Activated T-cell treated with anti-CD3 and anti-CD28 coated beads, Interleukin-2, amount 50 U/mL, for 72 hours (primary cell): ENCODE measurements at regions not wholly inside any gene's neighbourhood (a gene's known extent, or its start where the extent isn't known, plus 50 kb on each side); places are given as distances from the start of the nearest gene placed in this dataset.
A peak's percentile ranks its signal among the peaks of the same experiment; 100 is the strongest.

ENCODE experiments used
- ATAC-seq, 2 donors: fragments of 150-1000 bp; cut with Tn5 transposase; replicated peaks in 1 of 2; 2 replicates each; pipeline ENCODE4 v1.10.0; 2021; ENCODE audit warnings: moderate library complexity in 2 of 2, mild to moderate bottlenecking in 1 of 2
- DNase-seq, 2 donors: peaks; one replicate each; pipeline ENCODE4 v3.0.0; 2021 to 2022; ENCODE audit warnings: mixed read lengths in 1 of 2
- H3K27ac Mint-ChIP-seq: one replicate; pipeline ENCODE4 v1.8.0; 2022; ENCODE audit warnings: mild to moderate bottlenecking, moderate library complexity, mixed read lengths
- H3K27me3 Mint-ChIP-seq: one replicate; pipeline ENCODE4 v1.8.0; 2022; ENCODE audit warnings: low read depth, mixed read lengths
- H3K36me3 Mint-ChIP-seq, 2 donors: one replicate each; pipeline ENCODE4 v1.8.0; 2022; ENCODE audit warnings: mixed read lengths in 2 of 2, mild to moderate bottlenecking in 1 of 2; ENCODE audit not compliant: insufficient read depth in 2 of 2
- H3K4me1 Mint-ChIP-seq: one replicate; pipeline ENCODE4 v1.8.0; 2022; ENCODE audit warnings: low read depth, mixed read lengths
- H3K4me3 Mint-ChIP-seq, 2 donors: one replicate each; pipeline ENCODE4 v1.8.0; 2022; ENCODE audit warnings: mild to moderate bottlenecking in 2 of 2, mixed read lengths in 2 of 2, moderate library complexity in 2 of 2
- H3K9me3 Mint-ChIP-seq, 2 donors: one replicate each; pipeline ENCODE4 v1.8.0; 2022; ENCODE audit warnings: mixed read lengths in 2 of 2

- no peak overlapping the region for H3K27ac Mint-ChIP-seq
- no peaks in the 10 kb centered on the region for H3K36me3 Mint-ChIP-seq
- DNase-seq (no peak), ATAC-seq (no peak)
- no peaks in the 10 kb centered on the region for H3K9me3 Mint-ChIP-seq
- no peak overlapping the region for H3K4me3 Mint-ChIP-seq
- no peaks in the 10 kb centered on the region for H3K4me1 Mint-ChIP-seq
- H3K27me3 Mint-ChIP-seq, result peaks cover 7% of the 10 kb centered on the region
These were observed 127.9 kb downstream of the BUD13 start for GRCh38 chr11:116644941-116645305.

- Mint-ChIP-seq H3K4me3 (no peak overlapping the region), H3K27me3 (peaks cover 7% of the 10 kb centered on the region), H3K4me1 (no peaks in the 10 kb centered on the region), H3K9me3 (no peaks in the 10 kb centered on the region), H3K36me3 (no peaks in the 10 kb centered on the region), H3K27ac (no peak overlapping the region)
- DNase-seq (no peak), ATAC-seq (no peak)
These were observed 128.4 kb downstream of the BUD13 start for GRCh38 chr11:116644201-116644940.

GRCh38 chr11:116643521-116643920 is 129.3 kb downstream of the BUD13 start:
- no peak for DNase-seq
- H3K4me3 Mint-ChIP-seq, result no peak overlapping the region
- H3K27me3 Mint-ChIP-seq, result peaks cover 7% of the 10 kb centered on the region
- no peaks in the 10 kb centered on the region for H3K36me3 Mint-ChIP-seq
- H3K4me1 Mint-ChIP-seq, result no peaks in the 10 kb centered on the region
- H3K9me3 Mint-ChIP-seq, result no peaks in the 10 kb centered on the region
- H3K27ac Mint-ChIP-seq, result no peak overlapping the region
- no peak for ATAC-seq

DNA sequence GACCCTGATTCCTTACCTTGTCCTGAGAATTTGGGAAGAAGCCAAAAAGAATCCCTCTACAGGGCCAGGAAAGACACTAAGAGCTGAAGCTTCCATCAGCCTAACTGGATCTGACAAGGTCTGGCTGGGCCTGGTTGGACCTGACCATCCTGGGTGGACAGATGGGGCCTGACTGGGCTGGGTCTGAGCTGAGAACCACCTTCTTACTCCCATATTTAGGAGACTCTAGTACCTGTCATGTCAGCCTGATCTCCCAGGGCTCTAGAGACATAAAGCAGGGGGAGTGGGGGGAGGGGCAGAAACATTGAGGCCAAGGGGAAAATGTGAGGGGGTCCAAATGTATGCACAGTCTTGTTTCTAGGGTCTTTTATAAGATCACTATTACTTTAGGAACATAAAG is 129.9 kb downstream of the BUD13 start:
- Mint-ChIP-seq H3K36me3 (no peaks in the 10 kb centered on the region), H3K4me3 (no peak overlapping the region), H3K27ac (no peak overlapping the region), H3K4me1 (no peaks in the 10 kb centered on the region), H3K9me3 (no peaks in the 10 kb centered on the region), H3K27me3 (peaks cover 7% of the 10 kb centered on the region)
- DNase-seq (no peak), ATAC-seq (no peak)

DNA sequence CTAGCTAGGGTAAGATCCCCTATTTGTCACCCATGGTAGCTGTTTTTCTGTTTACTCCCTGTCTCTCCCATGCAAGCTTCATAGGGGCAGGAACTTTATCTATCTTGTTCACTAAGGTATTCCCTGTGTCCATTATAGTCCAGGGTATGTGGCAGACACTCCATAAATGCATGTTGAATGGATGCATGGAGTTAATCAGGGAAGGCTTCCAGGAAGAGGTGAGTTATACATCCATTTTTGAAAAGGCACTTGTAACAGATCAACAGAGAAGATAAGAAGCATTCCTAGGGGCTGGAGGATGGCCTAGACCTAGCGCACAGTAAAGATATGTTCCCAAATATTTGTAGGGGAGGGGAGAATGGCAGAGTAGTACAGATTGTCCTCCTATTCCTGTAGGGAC is 130.3 kb downstream of the BUD13 start:
- peaks cover 7% of the 10 kb centered on the region for H3K27me3 Mint-ChIP-seq
- DNase-seq, result no peak
- ATAC-seq, result no peak

DNA sequence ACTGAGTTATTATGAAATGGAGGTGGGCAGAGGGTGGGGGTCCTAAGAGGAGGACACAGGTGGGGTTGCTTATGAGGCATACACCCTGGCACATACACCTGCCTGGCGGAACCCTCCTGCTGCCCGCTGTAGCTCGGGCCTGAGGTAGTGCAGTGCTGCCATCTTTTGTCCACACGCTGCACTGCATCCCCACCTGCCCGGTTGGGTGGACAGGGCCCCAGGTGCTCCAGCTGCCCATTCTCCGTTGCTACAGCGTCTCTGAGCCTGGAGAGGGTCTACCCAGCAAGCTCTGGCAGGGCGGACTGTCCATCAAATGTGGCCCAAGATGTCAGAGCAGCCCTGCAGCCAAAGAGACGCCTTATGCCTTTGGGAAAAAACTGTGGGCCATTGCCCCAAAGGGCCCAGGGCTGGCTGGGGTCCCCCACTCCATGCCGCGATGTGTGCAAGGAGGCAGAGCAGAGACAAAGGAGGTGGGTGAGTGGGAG is 131.2 kb downstream of the BUD13 start:
- Mint-ChIP-seq H3K36me3 (no peaks in the 10 kb centered on the region), H3K4me1 (no peaks in the 10 kb centered on the region), H3K27ac (no peak overlapping the region), H3K4me3 (no peak overlapping the region), H3K9me3 (no peaks in the 10 kb centered on the region), H3K27me3 (peaks cover 7% of the 10 kb centered on the region)
- ATAC-seq (no peak), DNase-seq (peak; percentile 25 to 29)

More for the DNA sequence above, 130.3 kb downstream of the BUD13 start:
- Mint-ChIP-seq H3K4me1 (no peaks in the 10 kb centered on the region), H3K27ac (no peak overlapping the region), H3K4me3 (no peak overlapping the region), H3K36me3 (no peaks in the 10 kb centered on the region), H3K9me3 (no peaks in the 10 kb centered on the region)

DNA sequence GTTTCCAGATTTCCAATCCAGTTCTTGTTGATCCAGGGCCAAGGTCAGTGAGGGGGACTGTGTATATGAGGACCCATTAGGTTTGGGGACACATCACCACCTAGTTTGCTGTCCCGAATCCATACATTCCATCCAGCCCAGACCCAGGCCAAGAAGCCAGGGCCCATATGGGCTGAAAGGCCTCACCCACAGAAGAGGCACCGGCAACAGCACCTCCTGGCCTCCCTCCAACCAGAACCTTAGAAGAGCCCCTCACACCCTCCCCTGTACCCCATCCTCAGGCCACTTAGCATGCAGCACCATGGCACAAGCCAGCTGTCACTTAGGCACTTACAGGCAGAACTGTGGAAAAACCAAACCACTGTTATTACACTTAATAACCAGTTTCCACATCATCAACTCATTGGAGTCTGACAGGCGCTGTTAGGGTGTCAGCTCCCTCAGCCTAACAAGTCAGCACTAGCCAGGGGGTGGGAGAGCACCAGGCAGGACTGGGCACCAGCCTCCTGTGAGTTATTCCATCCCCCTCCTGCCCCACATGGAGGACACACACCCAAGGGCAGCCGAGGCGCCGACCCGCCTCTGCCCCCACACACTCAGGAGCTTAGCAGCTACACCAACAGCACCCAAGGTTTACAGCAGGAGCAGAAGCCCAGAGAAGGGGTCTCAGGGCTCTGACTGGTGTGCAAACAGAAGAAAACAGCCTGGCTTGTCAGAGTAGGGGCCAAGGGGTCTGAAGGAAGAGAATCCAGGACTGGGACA is 132.0 kb downstream of the BUD13 start:
- DNase-seq, result no peak
- no peak overlapping the region for H3K27ac Mint-ChIP-seq

GRCh38 chr11:116638463-116638862 is 134.3 kb downstream of the BUD13 start:
- ATAC-seq (no peak), DNase-seq (no peak)
- H3K4me3 Mint-ChIP-seq, result no peak overlapping the region
- H3K9me3 Mint-ChIP-seq, result no peaks in the 10 kb centered on the region
- no peaks in the 10 kb centered on the region for H3K27me3 Mint-ChIP-seq
- H3K27ac Mint-ChIP-seq, result no peak overlapping the region
- H3K4me1 Mint-ChIP-seq, result no peaks in the 10 kb centered on the region
- no peaks in the 10 kb centered on the region for H3K36me3 Mint-ChIP-seq

More for the DNA sequence above, 132.0 kb downstream of the BUD13 start:
- H3K27me3 Mint-ChIP-seq, result peaks cover 7% of the 10 kb centered on the region
- no peaks in the 10 kb centered on the region for H3K9me3 Mint-ChIP-seq
- no peaks in the 10 kb centered on the region for H3K36me3 Mint-ChIP-seq
- H3K4me1 Mint-ChIP-seq, result no peaks in the 10 kb centered on the region
- ATAC-seq, result no peak
- no peak overlapping the region for H3K4me3 Mint-ChIP-seq

GRCh38 chr11:116637766-116638165 is 135.0 kb downstream of the BUD13 start:
- no peak for ATAC-seq
- H3K4me3 Mint-ChIP-seq, result no peak overlapping the region
- H3K27ac Mint-ChIP-seq, result no peak overlapping the region
- DNase-seq, result no peak
- no peaks in the 10 kb centered on the region for H3K9me3 Mint-ChIP-seq
- H3K4me1 Mint-ChIP-seq, result no peaks in the 10 kb centered on the region
- H3K27me3 Mint-ChIP-seq, result no peaks in the 10 kb centered on the region
- no peaks in the 10 kb centered on the region for H3K36me3 Mint-ChIP-seq

- ATAC-seq (no peak), DNase-seq (no peak)
- Mint-ChIP-seq H3K36me3 (no peaks in the 10 kb centered on the region), H3K4me1 (no peaks in the 10 kb centered on the region), H3K27me3 (peaks cover 6% of the 10 kb centered on the region), H3K9me3 (no peaks in the 10 kb centered on the region), H3K27ac (no peak overlapping the region), H3K4me3 (no peak overlapping the region)
These were observed 136.4 kb downstream of the BUD13 start for GRCh38 chr11:116636341-116636929.

DNA sequence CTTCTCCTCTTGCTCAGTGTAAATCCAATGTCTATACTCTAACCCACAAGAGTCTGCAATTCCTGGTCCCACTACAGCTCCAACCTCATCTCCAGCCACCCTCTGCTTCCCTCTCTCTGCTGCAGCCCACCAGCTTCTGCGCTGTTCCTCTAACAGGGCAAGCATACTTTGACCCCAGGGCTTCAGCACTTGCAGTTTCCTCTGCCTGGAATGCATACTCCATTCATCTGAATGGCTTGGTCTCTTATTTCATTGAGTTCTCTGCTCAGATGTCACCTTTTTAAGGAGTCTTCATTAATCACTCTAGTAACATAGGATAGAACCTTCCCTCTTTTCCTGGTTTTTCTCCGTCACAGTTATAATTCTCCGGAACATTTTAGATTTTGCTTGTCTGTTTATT is 141.6 kb downstream of the BUD13 start:
- no peak overlapping the region for H3K27ac Mint-ChIP-seq
- no peak overlapping the region for H3K4me3 Mint-ChIP-seq
- ATAC-seq (no peak), DNase-seq (no peak)
- H3K27me3 Mint-ChIP-seq, result peaks cover 6% of the 10 kb centered on the region
- H3K9me3 Mint-ChIP-seq, result peaks cover 0 to 5% of the 10 kb centered on the region in 2 donors
- H3K36me3 Mint-ChIP-seq, result no peaks in the 10 kb centered on the region
- H3K4me1 Mint-ChIP-seq, result no peaks in the 10 kb centered on the region

- H3K27me3 Mint-ChIP-seq, result peaks cover 15% of the 10 kb centered on the region
- peaks cover 0 to 1% of the 10 kb centered on the region in 2 donors for H3K9me3 Mint-ChIP-seq
- ATAC-seq (no peak), DNase-seq (no peak)
- H3K4me3 Mint-ChIP-seq, result no peak overlapping the region
- H3K4me1 Mint-ChIP-seq, result no peaks in the 10 kb centered on the region
- H3K36me3 Mint-ChIP-seq, result no peaks in the 10 kb centered on the region
- no peak overlapping the region for H3K27ac Mint-ChIP-seq
These were observed 154.3 kb downstream of the BUD13 start for GRCh38 chr11:116618461-116618860.

GRCh38 chr11:116615211-116615865 is 157.4 kb downstream of the BUD13 start:
- Mint-ChIP-seq H3K27me3 (no peaks in the 10 kb centered on the region), H3K4me3 (no peak overlapping the region), H3K27ac (no peak overlapping the region), H3K9me3 (no peaks in the 10 kb centered on the region), H3K36me3 (no peaks in the 10 kb centered on the region), H3K4me1 (no peaks in the 10 kb centered on the region)
- ATAC-seq (no peak), DNase-seq (no peak)
